ENCODE measurements at regions not wholly inside any gene's neighbourhood (a gene's known extent, or its start where the extent isn't known, plus 50 kb on each side); places are given as distances from the start of the nearest gene placed in this dataset.

DNA sequence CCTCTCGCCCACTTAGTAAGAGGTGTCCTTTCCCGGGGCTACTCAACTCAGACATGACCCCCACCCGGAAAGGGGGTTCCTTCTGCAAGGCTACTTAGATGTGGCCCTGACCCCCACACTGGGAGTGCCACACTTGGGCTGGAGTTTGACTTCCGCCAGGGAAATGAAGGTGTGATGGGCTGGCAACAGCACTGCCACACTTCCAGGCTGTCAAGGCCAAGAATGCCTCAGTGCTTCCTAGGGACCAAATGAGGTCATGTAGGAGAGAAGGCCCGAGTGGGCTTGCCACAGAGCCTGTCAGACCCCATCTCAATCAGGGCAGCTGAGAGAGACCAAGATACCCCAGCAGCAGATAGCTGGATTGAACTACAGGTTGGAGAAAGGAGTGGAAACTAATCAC lies 55.5 kb downstream of the DRD1 start:
- H3K4me1 ChIP-seq (ENCODE audit: insufficient read depth, low read length): no peaks in the 10 kb centered on the region
- no peaks in the 10 kb centered on the region for H3K27me3 ChIP-seq (ENCODE audit: control insufficient read depth in 1 of 2, insufficient read depth in 2 of 2, low read length in 2 of 2)
- no peak overlapping the region for H3K27ac ChIP-seq (ENCODE audit: low read depth, low read length)
- no peak overlapping the region for H3K9ac ChIP-seq (ENCODE audit: low read length)
- H3K9me3 ChIP-seq (ENCODE audit: low read length): no peaks in the 10 kb centered on the region
- H3K36me3 ChIP-seq (ENCODE audit: insufficient read depth, low read length): no peaks in the 10 kb centered on the region
- no peak overlapping the region for H3K4me3 ChIP-seq (ENCODE audit: low read depth in 1 of 2, low read length in 2 of 2)

DNA sequence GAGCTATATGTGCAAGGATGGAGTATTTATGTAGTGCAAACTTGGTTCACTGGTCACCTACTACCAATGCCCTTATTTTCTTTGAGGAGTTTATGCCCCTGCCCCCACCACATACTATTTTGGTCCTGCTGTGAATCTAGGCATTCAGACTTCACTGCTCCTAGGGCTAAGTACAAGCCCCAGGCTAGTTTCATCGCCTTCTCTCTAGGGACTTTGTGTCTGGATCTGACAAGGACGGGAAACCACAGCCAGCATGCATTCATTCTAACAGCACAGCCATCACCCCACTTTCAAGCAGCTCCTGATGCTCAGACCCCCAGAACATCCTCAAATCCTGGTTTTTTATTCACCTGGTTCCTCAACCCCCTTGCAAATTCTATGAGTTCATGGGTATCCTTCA lies 56.8 kb downstream of the DRD1 start:
- H3K27ac ChIP-seq (ENCODE audit: low read depth, low read length): no peak overlapping the region
- no peaks in the 10 kb centered on the region for H3K9me3 ChIP-seq (ENCODE audit: low read length)
- H3K27me3 ChIP-seq (ENCODE audit: control insufficient read depth in 1 of 2, insufficient read depth in 2 of 2, low read length in 2 of 2): no peaks in the 10 kb centered on the region
- no peaks in the 10 kb centered on the region for H3K4me1 ChIP-seq (ENCODE audit: insufficient read depth, low read length)
- H3K4me3 ChIP-seq (ENCODE audit: low read depth in 1 of 2, low read length in 2 of 2): no peak overlapping the region
- H3K9ac ChIP-seq (ENCODE audit: low read length): no peak overlapping the region
- no peaks in the 10 kb centered on the region for H3K36me3 ChIP-seq (ENCODE audit: insufficient read depth, low read length)

DNA sequence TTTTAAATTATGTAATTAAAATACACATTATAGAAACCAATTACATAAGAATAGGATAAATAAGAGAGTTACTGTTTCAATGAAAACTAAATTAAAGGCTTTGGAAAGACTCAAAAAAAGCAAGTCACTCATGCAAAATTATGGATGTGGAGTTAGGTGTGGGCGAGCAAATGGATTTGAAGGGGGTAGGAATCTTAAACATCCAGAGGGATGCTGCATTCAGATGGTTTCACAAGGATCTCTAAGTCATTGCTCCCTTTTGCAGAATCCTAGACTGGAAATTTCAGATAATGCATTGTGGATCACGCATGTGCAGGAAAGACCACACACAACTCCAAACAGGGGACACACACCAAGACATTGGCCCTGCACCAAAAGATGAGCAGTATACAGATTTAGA lies 57.5 kb downstream of the DRD1 start:
- Histone ChIP-seq H3K27ac (ENCODE audit: low read depth, low read length) (no peak overlapping the region), H3K9me3 (ENCODE audit: low read length) (no peaks in the 10 kb centered on the region), H3K4me1 (ENCODE audit: insufficient read depth, low read length) (no peaks in the 10 kb centered on the region), H3K27me3 (ENCODE audit: control insufficient read depth in 1 of 2, insufficient read depth in 2 of 2, low read length in 2 of 2) (no peaks in the 10 kb centered on the region), H3K36me3 (ENCODE audit: insufficient read depth, low read length) (no peaks in the 10 kb centered on the region), H3K4me3 (ENCODE audit: low read depth in 1 of 2, low read length in 2 of 2) (no peak overlapping the region), H3K9ac (ENCODE audit: low read length) (no peak overlapping the region)

DNA sequence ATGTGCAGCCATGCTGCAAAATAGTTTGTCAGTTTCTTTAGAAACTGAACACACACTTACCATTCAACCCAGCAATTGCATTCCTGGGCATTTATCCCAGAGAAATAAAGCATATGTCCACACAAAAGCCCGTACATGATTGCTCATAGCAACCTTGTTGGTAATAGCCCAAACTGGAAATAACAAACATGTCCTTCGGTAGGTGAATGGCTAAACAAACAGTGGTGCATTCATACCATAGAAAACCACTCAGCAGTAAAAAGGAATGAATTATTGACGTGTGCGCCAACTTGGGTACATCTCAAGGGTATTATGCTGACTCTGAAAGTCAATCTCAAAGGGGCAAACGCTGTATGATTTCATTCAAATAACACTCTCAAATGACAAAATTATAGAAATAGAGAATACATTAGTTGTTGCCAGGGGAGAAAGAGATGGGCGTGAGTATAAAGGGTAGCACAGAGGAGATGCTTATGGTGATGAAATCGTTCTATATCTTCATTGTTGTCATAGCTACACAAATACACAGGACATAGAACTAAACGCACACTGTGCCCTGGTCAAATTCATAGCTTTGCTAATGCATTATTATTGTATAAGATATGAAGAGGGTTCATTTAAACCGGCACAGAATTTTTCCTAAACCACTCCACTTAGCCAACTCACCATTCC lies 58.2 kb downstream of the DRD1 start:
- no peak overlapping the region for H3K9ac ChIP-seq (ENCODE audit: low read length)
- H3K27me3 ChIP-seq (ENCODE audit: control insufficient read depth in 1 of 2, insufficient read depth in 2 of 2, low read length in 2 of 2): no peaks in the 10 kb centered on the region
- H3K4me1 ChIP-seq (ENCODE audit: insufficient read depth, low read length): no peaks in the 10 kb centered on the region
- H3K9me3 ChIP-seq (ENCODE audit: low read length): no peaks in the 10 kb centered on the region
- no peaks in the 10 kb centered on the region for H3K36me3 ChIP-seq (ENCODE audit: insufficient read depth, low read length)
- no peak overlapping the region for H3K4me3 ChIP-seq (ENCODE audit: low read depth in 1 of 2, low read length in 2 of 2)
- no peak overlapping the region for H3K27ac ChIP-seq (ENCODE audit: low read depth, low read length)

GRCh38 chr5:175384724-175385552 lies 59.0 kb downstream of the DRD1 start:
- H3K4me3 ChIP-seq (ENCODE audit: low read depth in 1 of 2, low read length in 2 of 2): no peak overlapping the region
- H3K4me1 ChIP-seq (ENCODE audit: insufficient read depth, low read length): no peaks in the 10 kb centered on the region
- H3K27ac ChIP-seq (ENCODE audit: low read depth, low read length): no peak overlapping the region
- no peaks in the 10 kb centered on the region for H3K27me3 ChIP-seq (ENCODE audit: control insufficient read depth in 1 of 2, insufficient read depth in 2 of 2, low read length in 2 of 2)
- no peak overlapping the region for H3K9ac ChIP-seq (ENCODE audit: low read length)
- no peaks in the 10 kb centered on the region for H3K36me3 ChIP-seq (ENCODE audit: insufficient read depth, low read length)
- H3K9me3 ChIP-seq (ENCODE audit: low read length): no peaks in the 10 kb centered on the region

DNA sequence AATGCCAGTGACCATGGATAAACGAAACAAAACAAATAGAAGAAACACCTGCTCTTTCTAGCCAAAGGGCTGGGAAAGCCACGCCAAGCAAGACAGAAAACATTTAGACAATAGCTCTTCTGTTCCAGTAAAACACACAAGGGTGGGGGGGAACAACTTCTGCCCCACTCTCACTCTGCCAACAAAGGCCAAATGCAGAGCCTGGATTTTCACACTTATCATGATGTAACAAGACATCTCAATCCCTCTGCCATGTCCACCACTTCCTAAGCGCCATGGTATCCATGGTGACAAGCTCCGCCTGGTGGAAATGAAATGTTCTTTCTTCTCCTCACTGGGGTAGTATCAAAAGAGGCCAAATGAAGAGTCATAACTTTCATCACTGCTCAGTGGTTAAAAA lies 60.6 kb downstream of the DRD1 start:
- Histone ChIP-seq H3K36me3 (ENCODE audit: insufficient read depth, low read length) (no peaks in the 10 kb centered on the region), H3K27ac (ENCODE audit: low read depth, low read length) (no peak overlapping the region), H3K4me3 (ENCODE audit: low read depth in 1 of 2, low read length in 2 of 2) (no peak overlapping the region)

DNA sequence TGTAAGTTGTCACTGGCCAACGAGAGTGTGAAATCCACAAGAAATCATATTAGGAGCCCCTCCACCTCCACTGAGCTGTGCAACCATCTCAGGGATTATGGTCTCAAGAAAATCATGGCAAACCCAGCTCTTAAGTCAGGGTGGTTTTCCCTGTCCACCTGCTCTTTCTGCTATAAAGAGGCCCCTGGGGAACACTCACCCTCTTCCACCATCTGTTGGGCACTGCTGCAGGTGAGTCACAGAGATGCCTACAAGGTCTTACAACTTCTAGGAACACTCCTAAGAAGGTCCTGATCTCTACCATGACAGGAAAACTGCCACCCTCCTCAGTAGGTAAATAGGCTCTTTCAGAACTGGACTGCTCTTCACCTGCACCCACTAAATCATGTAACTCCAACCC lies 61.8 kb downstream of the DRD1 start:
- H3K27ac ChIP-seq (ENCODE audit: low read depth, low read length): no peak overlapping the region
- no peaks in the 10 kb centered on the region for H3K36me3 ChIP-seq (ENCODE audit: insufficient read depth, low read length)
- no peaks in the 10 kb centered on the region for H3K4me1 ChIP-seq (ENCODE audit: insufficient read depth, low read length)
- H3K9ac ChIP-seq (ENCODE audit: low read length): no peak overlapping the region
- no peaks in the 10 kb centered on the region for H3K27me3 ChIP-seq (ENCODE audit: control insufficient read depth in 1 of 2, insufficient read depth in 2 of 2, low read length in 2 of 2)
- no peaks in the 10 kb centered on the region for H3K9me3 ChIP-seq (ENCODE audit: low read length)
- H3K4me3 ChIP-seq (ENCODE audit: low read depth in 1 of 2, low read length in 2 of 2): no peak overlapping the region

More for the DNA sequence above, 60.6 kb downstream of the DRD1 start:
- H3K9ac ChIP-seq (ENCODE audit: low read length): no peak overlapping the region
- no peaks in the 10 kb centered on the region for H3K4me1 ChIP-seq (ENCODE audit: insufficient read depth, low read length)
- no peaks in the 10 kb centered on the region for H3K9me3 ChIP-seq (ENCODE audit: low read length)
- H3K27me3 ChIP-seq (ENCODE audit: control insufficient read depth in 1 of 2, insufficient read depth in 2 of 2, low read length in 2 of 2): no peaks in the 10 kb centered on the region

- no peaks in the 10 kb centered on the region for H3K27me3 ChIP-seq (ENCODE audit: control insufficient read depth in 1 of 2, insufficient read depth in 2 of 2, low read length in 2 of 2)
- H3K9ac ChIP-seq (ENCODE audit: low read length): no peak overlapping the region
- no peak overlapping the region for H3K27ac ChIP-seq (ENCODE audit: low read depth, low read length)
- H3K9me3 ChIP-seq (ENCODE audit: low read length): no peaks in the 10 kb centered on the region
- no peaks in the 10 kb centered on the region for H3K36me3 ChIP-seq (ENCODE audit: insufficient read depth, low read length)
- no peak overlapping the region for H3K4me3 ChIP-seq (ENCODE audit: low read depth in 1 of 2, low read length in 2 of 2)
- H3K4me1 ChIP-seq (ENCODE audit: insufficient read depth, low read length): no peaks in the 10 kb centered on the region
These were observed 62.9 kb downstream of the DRD1 start for GRCh38 chr5:175381130-175381529.

- no peak overlapping the region for H3K9ac ChIP-seq (ENCODE audit: low read length)
- no peaks in the 10 kb centered on the region for H3K27me3 ChIP-seq (ENCODE audit: control insufficient read depth in 1 of 2, insufficient read depth in 2 of 2, low read length in 2 of 2)
- H3K27ac ChIP-seq (ENCODE audit: low read depth, low read length): no peak overlapping the region
- no peaks in the 10 kb centered on the region for H3K9me3 ChIP-seq (ENCODE audit: low read length)
- no peaks in the 10 kb centered on the region for H3K4me1 ChIP-seq (ENCODE audit: insufficient read depth, low read length)
- no peaks in the 10 kb centered on the region for H3K36me3 ChIP-seq (ENCODE audit: insufficient read depth, low read length)
- no peak overlapping the region for H3K4me3 ChIP-seq (ENCODE audit: low read depth in 1 of 2, low read length in 2 of 2)
These were observed 63.3 kb downstream of the DRD1 start for GRCh38 chr5:175380701-175381100.

DNA sequence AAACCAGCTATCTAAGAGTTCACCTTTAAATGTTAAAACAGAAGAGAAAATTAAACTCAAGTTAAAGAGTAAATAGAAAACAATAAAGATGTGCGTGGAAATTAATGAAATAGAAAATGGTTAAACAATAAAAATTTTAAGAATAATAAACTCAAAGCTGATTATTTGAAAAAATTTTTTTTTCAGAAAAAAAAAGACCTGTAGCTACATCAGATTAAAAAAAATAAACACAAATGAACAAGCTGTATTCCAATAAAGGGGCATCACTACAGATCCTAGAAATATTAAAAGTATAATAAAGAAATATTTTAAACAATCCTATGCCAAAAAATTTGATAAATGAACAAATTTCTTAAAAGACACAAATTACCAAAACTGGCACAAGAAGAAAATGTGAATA lies 64.1 kb downstream of the DRD1 start:
- no peaks in the 10 kb centered on the region for H3K9me3 ChIP-seq (ENCODE audit: low read length)
- H3K27ac ChIP-seq (ENCODE audit: low read depth, low read length): no peak overlapping the region
- no peaks in the 10 kb centered on the region for H3K36me3 ChIP-seq (ENCODE audit: insufficient read depth, low read length)
- no peaks in the 10 kb centered on the region for H3K4me1 ChIP-seq (ENCODE audit: insufficient read depth, low read length)
- H3K9ac ChIP-seq (ENCODE audit: low read length): no peak overlapping the region
- H3K27me3 ChIP-seq (ENCODE audit: control insufficient read depth in 1 of 2, insufficient read depth in 2 of 2, low read length in 2 of 2): no peaks in the 10 kb centered on the region
- H3K4me3 ChIP-seq (ENCODE audit: low read depth in 1 of 2, low read length in 2 of 2): no peak overlapping the region

GRCh38 chr5:175378444-175379028 lies 65.4 kb downstream of the DRD1 start:
- Histone ChIP-seq H3K4me1 (ENCODE audit: insufficient read depth, low read length) (no peaks in the 10 kb centered on the region), H3K27me3 (ENCODE audit: control insufficient read depth in 1 of 2, insufficient read depth in 2 of 2, low read length in 2 of 2) (no peaks in the 10 kb centered on the region), H3K9me3 (ENCODE audit: low read length) (no peaks in the 10 kb centered on the region), H3K9ac (ENCODE audit: low read length) (no peak overlapping the region), H3K36me3 (ENCODE audit: insufficient read depth, low read length) (no peaks in the 10 kb centered on the region), H3K4me3 (ENCODE audit: low read depth in 1 of 2, low read length in 2 of 2) (no peak overlapping the region), H3K27ac (ENCODE audit: low read depth, low read length) (no peak overlapping the region)

Data from muscle layer of colon (tissue), 2 donors.